NCI-H748 treated with DMSO at 0.1 percent for 48 hours (cell line): ENCODE measurements at regions not wholly inside any gene's neighbourhood (a gene's known extent, or its start where the extent isn't known, plus 50 kb on each side); places are given as distances from the start of the nearest gene placed in this dataset.
A peak's percentile ranks its signal among the peaks of the same experiment; 100 is the strongest.
"Not testable (repeated sequence)": the region's sequence is repeated elsewhere in the genome, so short reads cannot be mapped to it uniquely, and the experiment has no call there.

ENCODE experiments used
- DNase-seq: peaks from one replicate; lab custom pipeline; 2025; lab: John Stamatoyannopoulos, UW

GRCh38 chr6:96743496-96743895 lies 93.8 kb downstream of the GPR63 start:
- no peak for DNase-seq

GRCh38 chr6:96742702-96743101 lies 94.6 kb downstream of the GPR63 start:
- no peak for DNase-seq

GRCh38 chr6:96735332-96735731 lies 101.9 kb downstream of the GPR63 start:
- no peak for DNase-seq

- DNase-seq: no peak
These were observed 110.1 kb downstream of the GPR63 start for GRCh38 chr6:96727144-96727543.

GRCh38 chr6:96725296-96725695 lies 112.0 kb downstream of the GPR63 start:
- no peak for DNase-seq

- no peak for DNase-seq
These were observed 112.6 kb downstream of the GPR63 start for GRCh38 chr6:96724641-96725040.

GRCh38 chr6:96723362-96723761 lies 113.9 kb downstream of the GPR63 start:
- DNase-seq: no peak

GRCh38 chr6:96721227-96721626 lies 116.0 kb downstream of the GPR63 start:
- no peak for DNase-seq

- DNase-seq: peak; percentile 26
These were observed 121.1 kb downstream of the GPR63 start for GRCh38 chr6:96716221-96716620.

- no peak for DNase-seq
These were observed 121.7 kb downstream of the GPR63 start for GRCh38 chr6:96715608-96716007.

GRCh38 chr6:96704713-96705112 lies 132.6 kb downstream of the GPR63 start:
- DNase-seq: no peak

- no peak for DNase-seq
These were observed 134.7 kb downstream of the GPR63 start for GRCh38 chr6:96702626-96703025.

GRCh38 chr6:96700915-96701314 lies 136.4 kb downstream of the GPR63 start:
- no peak for DNase-seq

- not testable (repeated sequence) for DNase-seq
These were observed 131.5 kb downstream of the FHL5 start for GRCh38 chr6:96694429-96694828.

- DNase-seq: no peak
These were observed 124.2 kb downstream of the FHL5 start for GRCh38 chr6:96687121-96687520.

- no peak for DNase-seq
These were observed 122.8 kb downstream of the FHL5 start for GRCh38 chr6:96685702-96686101.

- DNase-seq: no peak
These were observed 121.0 kb downstream of the FHL5 start for GRCh38 chr6:96683819-96684528.

- DNase-seq: no peak
These were observed 119.1 kb downstream of the FHL5 start for GRCh38 chr6:96682017-96682416.

GRCh38 chr6:96675597-96675996 lies 112.7 kb downstream of the FHL5 start:
- peak; percentile 38 for DNase-seq
